K562 (cell line): ENCODE measurements at regions not wholly inside any gene's neighbourhood (a gene's known extent, or its start where the extent isn't known, plus 50 kb on each side); places are given as distances from the start of the nearest gene placed in this dataset.

ENCODE experiments used
- ATAC-seq: fragments of 200-7000 bp; cut with Tn5 transposase; 3 replicates; pipeline ENCODE4 v1.9.1; 2020; ENCODE audit warnings: moderate library complexity
- BruUV-seq: library from RNA; stranded (reverse); fragments of 400-500 nt; replicated peaks from 2 replicates; lab custom pipeline; 2021; lab: Mats Ljungman, UMichigan
- CTCF ChIA-PET: fragments of 300-600 bp; formaldehyde crosslinking; extraction: SDS; loops from one replicate; lab custom pipeline; 2021; ENCODE audit warnings: low intra/inter-chr PET ratio; lab: Yijun Ruan, JAX
- POLR2A ChIA-PET: fragments of 300-600, 350-650 bp; sonication (Branson Sonifier 250); formaldehyde crosslinking; extraction: SDS; loops from one replicate; lab custom pipeline; 2021; ENCODE audit warnings: antibody characterized with exemption, inconsistent platforms; lab: Yijun Ruan, JAX
- DNase-seq, 4 experiments: peaks; one replicate each; pipeline versions ENCODE4 v3.0.0 to v3.0.0-alpha.2; 2011 to 2018; ENCODE audit warnings: low spot score in 3 of 4, mixed read lengths in 3 of 4; ENCODE audit errors: extremely low read depth in 1 of 4
- FAIRE-seq: peaks from 2 replicates; lab custom pipeline; 2011; peaks lifted over from hg19 to GRCh38; lab: Jason Lieb, UNC
- H2AFZ ChIP-seq: 2 replicates; pipeline ENCODE4 v1.6.0; 2011; ENCODE audit warnings: low read depth, low read length, control low read depth, inconsistent platforms
- H3K27ac ChIP-seq: fragments of 200-600 bp; 3 replicates; pipeline ENCODE4 v1.8.0; 2011; ENCODE audit warnings: low read depth, mild to moderate bottlenecking, control low read depth, inconsistent platforms, low read length, moderate library complexity, mixed read lengths; ENCODE audit errors: extremely low read depth
- H3K27me3 ChIP-seq, 2 experiments: fragments of 300-600 bp in 1 of 2; 2 replicates in 1 of 2; 3 replicates in 1 of 2; pipeline versions ENCODE4 v1.6.0 to v1.8.0; 2011; ENCODE audit warnings: inconsistent platforms in 2 of 2, low read length in 2 of 2, mild to moderate bottlenecking in 1 of 2, mixed read lengths in 1 of 2, moderate library complexity in 1 of 2; ENCODE audit not compliant: control insufficient read depth in 2 of 2, insufficient read depth in 2 of 2
- H3K36me3 ChIP-seq: fragments of 300-600 bp; 3 replicates; pipeline ENCODE4 v1.8.0; 2011; ENCODE audit warnings: mild to moderate bottlenecking, low read length, inconsistent platforms; ENCODE audit not compliant: control insufficient read depth, insufficient read depth
- H3K4me1 ChIP-seq, 2 experiments: fragments of 200-600 bp in 1 of 2; replicated peaks in 1 of 2; 2 replicates in 1 of 2; 3 replicates in 1 of 2; pipeline versions ENCODE4 v1.5.1 to v1.8.0; 2011; ENCODE audit warnings: inconsistent platforms in 2 of 2, low read length in 2 of 2, mild to moderate bottlenecking in 1 of 2, mixed read lengths in 1 of 2, moderate library complexity in 1 of 2; ENCODE audit not compliant: control insufficient read depth in 2 of 2, insufficient read depth in 2 of 2
- H3K4me2 ChIP-seq: 2 replicates; pipeline ENCODE4 v1.6.1; 2011; ENCODE audit warnings: low read length, control low read depth, inconsistent platforms, mixed read lengths; ENCODE audit not compliant: insufficient read depth
- H3K4me3 ChIP-seq: fragments of 200-600 bp; sonication (generic), shearing (Covaris generic); 2 replicates; pipeline ENCODE4 v1.5.1; 2016; ENCODE audit warnings: control low read depth, inconsistent platforms
- H3K79me2 ChIP-seq: fragments of 200-600 bp; 3 replicates; pipeline ENCODE4 v1.8.0; 2011; ENCODE audit warnings: low read length, inconsistent platforms; ENCODE audit not compliant: control insufficient read depth, insufficient read depth
- H3K9ac ChIP-seq, 2 experiments: 2 replicates each; pipeline versions ENCODE4 v1.6.0 to v1.6.1; 2011; ENCODE audit warnings: low read depth in 2 of 2, low read length in 2 of 2, control low read depth in 1 of 2, inconsistent platforms in 1 of 2, mild to moderate bottlenecking in 1 of 2, mixed read lengths in 1 of 2; ENCODE audit not compliant: insufficient read depth in 1 of 2
- H3K9me1 ChIP-seq: one replicate; pipeline ENCODE4 v1.6.0; 2011; ENCODE audit warnings: inconsistent platforms, mild to moderate bottlenecking, low read length, moderate library complexity; ENCODE audit not compliant: control insufficient read depth, insufficient read depth
- H3K9me3 ChIP-seq: replicated peaks from 2 replicates; pipeline ENCODE4 v1.5.1; 2011; ENCODE audit warnings: low read depth, low read length, inconsistent platforms; ENCODE audit not compliant: control insufficient read depth, insufficient read depth
- H4K20me1 ChIP-seq: replicated peaks from 2 replicates; pipeline ENCODE4 v1.6.1; 2011; ENCODE audit warnings: low read length, inconsistent platforms, mixed read lengths; ENCODE audit not compliant: control insufficient read depth, insufficient read depth
- CCAR2 ChIP-seq: fragments of 200-400 bp; formaldehyde crosslinking; IDR thresholded peaks from 2 replicates; pipeline ENCODE4 v1.6.1; 2017; ENCODE audit warnings: mild to moderate bottlenecking, low read depth, low read length
- EHMT2 ChIP-seq: fragments of 450-650 bp; IDR thresholded peaks from 2 replicates; pipeline ENCODE4 v1.6.1; 2018; ENCODE audit warnings: antibody characterized with exemption
- GATA2 ChIP-seq: sonication (generic); formaldehyde crosslinking; IDR thresholded peaks from 2 replicates; pipeline ENCODE4 v1.4.0; 2020; ENCODE audit warnings: mild to moderate bottlenecking, missing genetic modification reagents
- HMBOX1 ChIP-seq: sonication (generic); IDR thresholded peaks from 2 replicates; pipeline ENCODE4 v1.6.1; 2016
- HNRNPK ChIP-seq: fragments of 200-400 bp; formaldehyde crosslinking; IDR thresholded peaks from one replicate; pipeline ENCODE4 v1.6.1; 2018; ENCODE audit warnings: mild to moderate bottlenecking, low read depth, low read length; ENCODE audit not compliant: poor library complexity, severe bottlenecking
- JUNB ChIP-seq: fragments of 450-650 bp; formaldehyde crosslinking; conservative IDR thresholded peaks from 2 replicates; pipeline ENCODE4 v1.4.0; 2020; ENCODE audit warnings: mild to moderate bottlenecking
- ZFPM2 ChIP-seq: fragments of 250-450 bp; sonication (Bioruptor Pico); IDR thresholded peaks from 2 replicates; pipeline ENCODE4 v1.5.1; 2022; ENCODE audit warnings: mild to moderate bottlenecking
- ZNF121 ChIP-seq: sonication (generic); formaldehyde crosslinking; conservative IDR thresholded peaks from 2 replicates; pipeline ENCODE4 v1.8.0; 2022; ENCODE audit warnings: missing genetic modification reagents
- ZNF174 ChIP-seq: fragments of 250-450 bp; sonication (Bioruptor Pico); IDR thresholded peaks from 2 replicates; pipeline ENCODE4 v1.4.0; 2020; ENCODE audit warnings: mild to moderate bottlenecking
- ZNF518B ChIP-seq: fragments of 250-450 bp; sonication (Bioruptor Pico); IDR thresholded peaks from 2 replicates; pipeline ENCODE4 v1.5.0; 2021; ENCODE audit warnings: mild to moderate bottlenecking, moderate library complexity
- ZNF589 ChIP-seq: fragments of 200-800 bp; sonication (Bioruptor generic); IDR thresholded peaks from 2 replicates; pipeline ENCODE4 v1.6.1; 2016; ENCODE audit warnings: low read depth, missing genetic modification characterization, missing compliant biosample characterization
- WGBS: fragments of 100-300 bp; shearing (Covaris generic); methylation state at CpG from one replicate; pipeline ENCODE4 v1.1.6; 2016; ENCODE audit warnings: low coverage, mixed read lengths; ENCODE audit not compliant: insufficient coverage; ENCODE audit errors: missing lambda C conversion rate; 5-methylcytosine and 5-hydroxymethylcytosine counted together
- in situ Hi-C: fragments of 300-500 bp; cut with MboI; formaldehyde crosslinking; loops from 4 replicates; pipeline ENCODE4 v1.15.0; 2018; ENCODE audit warnings: inconsistent platforms, mixed read lengths
- intact Hi-C: fragments of 100-400 bp; cut with micrococcal nuclease; formaldehyde crosslinking; loops from 2 replicates; pipeline ENCODE4 v1.14.2; 2022

- no TSS peak for BruUV-seq
- FAIRE-seq = no peak
- in situ Hi-C loops = no loop called here
- Histone ChIP-seq H3K27ac (no peak overlapping the region), H3K27me3 (no peaks in the 10 kb centered on the region), H3K4me2 (no peak overlapping the region), H3K4me1 (no peaks in the 10 kb centered on the region), H4K20me1 (no peaks in the 10 kb centered on the region), H3K9ac (no peak overlapping the region), H3K9me3 (0 out of 2 replicates have a peak, but pooled peaks cover 2% of the 10 kb centered on the region), H2AFZ (no peak overlapping the region), H3K36me3 (no peaks in the 10 kb centered on the region), H3K9me1 (no peaks in the 10 kb centered on the region), H3K79me2 (no peaks in the 10 kb centered on the region), H3K4me3 (no peak overlapping the region)
- no peak for TF ChIP-seq ZNF589 (CRISPR knock-in tag)
- TF ChIP-seq CCAR2 = no peak
- TF ChIP-seq ZNF121 = no peak
- no peak for TF ChIP-seq HMBOX1
- no peak for TF ChIP-seq ZNF518B (CRISPR knock-in tag)
- TF ChIP-seq EHMT2 = no peak
- TF ChIP-seq GATA2 (CRISPR knock-in tag) = no peak
- TF ChIP-seq ZNF174 (CRISPR knock-in tag) = no peak
- no peak for TF ChIP-seq ZFPM2 (CRISPR knock-in tag)
- TF ChIP-seq JUNB (CRISPR knock-in tag) = no peak
- no peak for TF ChIP-seq HNRNPK
- DNase-seq = no peak
- intact Hi-C loops = no loop called here
- 0% methylated on average over 6 of the region's 6 CpGs for WGBS
- no peak for ATAC-seq
- ChIA-PET CTCF (no interaction called here), POLR2A (no interaction called here)
Measured at GRCh38 chr7:113392421-113392820, 274.1 kb upstream of the SMIM30 start.
